ENCODE measurements at regions not wholly inside any gene's neighbourhood (a gene's known extent, or its start where the extent isn't known, plus 50 kb on each side); places are given as distances from the start of the nearest gene placed in this dataset.
A peak's percentile ranks its signal among the peaks of the same experiment; 100 is the strongest.

DNA sequence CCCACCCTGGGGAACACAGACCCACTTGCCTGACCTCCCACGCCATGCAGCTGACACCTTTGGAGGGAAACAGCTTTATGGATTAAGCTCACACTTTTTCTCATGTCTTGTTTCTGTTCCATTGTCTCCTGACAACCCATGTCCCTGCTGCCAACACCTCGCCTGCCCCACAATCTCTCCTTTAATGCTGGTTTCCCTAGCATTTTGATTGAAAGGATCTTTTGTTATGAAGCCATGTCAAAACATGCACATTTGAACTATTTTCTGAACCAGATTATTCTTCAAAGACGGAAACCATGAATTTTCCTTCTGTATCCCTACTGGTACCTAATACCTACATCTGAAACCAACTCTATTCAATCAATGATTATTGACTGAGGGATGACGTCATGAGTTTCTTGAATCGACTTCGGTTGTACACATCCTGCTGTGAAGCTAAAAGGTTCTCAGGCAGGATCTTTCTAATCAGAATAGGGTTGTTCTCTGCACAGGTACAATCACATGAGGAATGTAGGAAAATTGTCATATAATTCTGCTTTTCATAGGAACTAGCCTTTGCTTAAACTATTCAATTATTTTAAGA is 106.2 kb upstream of the NEBL start:
- TF ChIP-seq ATF7 (IDR thresholded peaks at IDR 0.05; ENCODE audit: low read depth) (0 out of 2 replicates have a peak, but pooled peaks have one; percentile 12), SMAD5 (IDR thresholded peaks at IDR 0.05; ENCODE audit: low read depth) (no peak)
- H3K27ac ChIP-seq (ENCODE audit: control insufficient read depth, insufficient read depth), result no peak overlapping the region
- H3K36me3 ChIP-seq (ENCODE audit: control insufficient read depth in 2 of 2, insufficient read depth in 2 of 2, low read length in 1 of 2), result no peaks in the 10 kb centered on the region
- in situ Hi-C loops (cut with MboI), result no loop called here
- SMC1A ChIA-PET (ENCODE audit: uncharacterized antibody, unreplicated experiment), result no interaction called here
- no peak for DNase-seq (ENCODE audit: low read depth, low spot score)
- H3K4me3 ChIP-seq, result no peak overlapping the region
- no peaks in the 10 kb centered on the region for H4K20me1 ChIP-seq (ENCODE audit: control insufficient read depth, insufficient read depth)
- ATAC-seq, result no peak
- H2AFZ ChIP-seq (ENCODE audit: control insufficient read depth, low read depth, low read length), result no peak overlapping the region
- no peaks in the 10 kb centered on the region for H3K79me2 ChIP-seq (ENCODE audit: control insufficient read depth, insufficient read depth, low read length)
- WGBS (ENCODE audit: insufficient coverage, insufficient replicate concordance, low lambda C conversion rate, missing lambda C conversion rate), result 39% methylated on average over 6 of the region's 6 CpGs
- H3K27me3 ChIP-seq (replicated peaks in 1 of 2; ENCODE audit: control insufficient read depth in 2 of 2, insufficient read depth in 2 of 2, low read length in 1 of 2), result no peaks in the 10 kb centered on the region
- RAD21 ChIA-PET (ENCODE audit: unreplicated experiment), result interaction anchor here (0.6 kb wide), 1 partner anchor 1069 kb away, joined by 3 read pairs; no protein-coding TSS in a partner anchor
- H3K4me1 ChIP-seq (ENCODE audit: control insufficient read depth, insufficient read depth, low read length), result no peaks in the 10 kb centered on the region
- intact Hi-C loops (cut with micrococcal nuclease; ENCODE audit: unreplicated experiment), result no loop called here
- FAIRE-seq, result no peak
- POLR2A ChIA-PET, result interaction anchor here (0.6 to 0.7 kb wide), 2 partner anchors 98 to 813 kb away, joined by 3 read pairs; no protein-coding TSS in a partner anchor
- H3K4me2 ChIP-seq (ENCODE audit: control insufficient read depth, insufficient read depth), result no peak overlapping the region
- no peaks in the 10 kb centered on the region for H3K9me3 ChIP-seq (replicated peaks; ENCODE audit: control insufficient read depth, insufficient read depth, low read length)
- CTCF ChIA-PET, result no interaction called here
- BruUV-seq (replicated peaks), result no TSS peak
- no peak overlapping the region for H3K9ac ChIP-seq (ENCODE audit: control insufficient read depth, insufficient read depth, low read length)

DNA sequence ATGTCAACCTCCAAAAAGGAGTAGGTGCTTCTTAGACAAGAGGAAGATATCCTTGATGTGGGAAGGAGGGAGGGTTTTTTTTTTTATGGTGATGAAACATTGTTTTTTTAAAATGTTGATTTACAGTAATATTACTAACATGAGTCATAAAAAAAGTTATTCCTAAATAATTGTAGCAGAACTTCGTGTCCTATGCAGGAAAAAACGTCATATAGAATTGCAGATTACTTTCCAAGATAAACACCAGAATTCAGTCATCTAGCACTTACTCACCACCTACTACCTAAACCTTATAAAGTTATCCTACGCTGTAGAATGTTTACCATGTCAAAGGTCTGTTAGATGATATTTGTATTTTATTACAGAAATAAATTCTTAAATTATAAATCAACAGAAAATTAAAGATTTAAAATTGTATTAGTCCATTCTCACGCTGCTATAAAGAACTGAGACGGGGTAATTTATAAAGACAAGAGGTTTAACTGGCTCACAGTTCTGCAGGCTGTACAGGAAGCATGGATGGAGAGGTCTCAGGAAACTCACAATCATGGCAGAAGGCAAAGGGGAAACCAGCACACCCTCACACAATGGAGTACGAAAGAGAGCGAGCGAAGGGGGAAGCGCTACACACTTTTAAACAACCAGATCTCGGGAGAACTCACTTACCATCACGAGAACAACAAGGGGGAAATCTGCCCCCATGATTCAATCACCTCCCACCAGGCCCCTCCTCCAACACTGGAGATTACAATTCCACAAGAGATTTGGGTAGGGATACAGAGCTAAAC is 105.2 kb upstream of the NEBL start:
- in situ Hi-C loops (cut with MboI), result no loop called here
- FAIRE-seq (no peak), DNase-seq (ENCODE audit: low read depth, low spot score) (no peak), ATAC-seq (no peak)
- ChIA-PET SMC1A (ENCODE audit: uncharacterized antibody, unreplicated experiment) (interaction anchor here (0.6 kb wide), 1 partner anchor 1073 kb away, joined by 4 read pairs; no protein-coding TSS in a partner anchor), RAD21 (ENCODE audit: unreplicated experiment) (no interaction called here), CTCF (interaction anchor here (1.3 kb wide), 1 partner anchor 18 kb away, joined by 3 read pairs; no protein-coding TSS in a partner anchor), POLR2A (no interaction called here)
- Histone ChIP-seq H3K27me3 (replicated peaks in 1 of 2; ENCODE audit: control insufficient read depth in 2 of 2, insufficient read depth in 2 of 2, low read length in 1 of 2) (no peaks in the 10 kb centered on the region), H3K79me2 (ENCODE audit: control insufficient read depth, insufficient read depth, low read length) (no peaks in the 10 kb centered on the region), H4K20me1 (ENCODE audit: control insufficient read depth, insufficient read depth) (no peaks in the 10 kb centered on the region), H2AFZ (ENCODE audit: control insufficient read depth, low read depth, low read length) (no peak overlapping the region), H3K27ac (ENCODE audit: control insufficient read depth, insufficient read depth) (no peak overlapping the region), H3K9ac (ENCODE audit: control insufficient read depth, insufficient read depth, low read length) (no peak overlapping the region), H3K4me3 (no peak overlapping the region), H3K9me3 (replicated peaks; ENCODE audit: control insufficient read depth, insufficient read depth, low read length) (no peaks in the 10 kb centered on the region), H3K36me3 (ENCODE audit: control insufficient read depth in 2 of 2, insufficient read depth in 2 of 2, low read length in 1 of 2) (no peaks in the 10 kb centered on the region), H3K4me2 (ENCODE audit: control insufficient read depth, insufficient read depth) (no peak overlapping the region), H3K4me1 (ENCODE audit: control insufficient read depth, insufficient read depth, low read length) (no peaks in the 10 kb centered on the region)
- 42% methylated on average over 11 of the region's 11 CpGs for WGBS (ENCODE audit: insufficient coverage, insufficient replicate concordance, low lambda C conversion rate, missing lambda C conversion rate)
- BruUV-seq (replicated peaks), result no TSS peak
- intact Hi-C loops (cut with micrococcal nuclease; ENCODE audit: unreplicated experiment), result no loop called here
- TF ChIP-seq ASH2L (IDR thresholded peaks at IDR 0.05; ENCODE audit: borderline replicate concordance, low read depth) (no peak), RBBP5 (conservative IDR thresholded peaks at IDR 0.05) (no peak), NFXL1 (IDR thresholded peaks at IDR 0.05; ENCODE audit: borderline replicate concordance) (no peak), SUPT20H (IDR thresholded peaks at IDR 0.05; ENCODE audit: borderline replicate concordance, control insufficient read depth, low read depth, low read length) (no peak), ATF7 (IDR thresholded peaks at IDR 0.05; ENCODE audit: low read depth) (no peak), NR2C2 (IDR thresholded peaks at IDR 0.05; ENCODE audit: borderline replicate concordance, control insufficient read depth, insufficient read length, low read depth) (no peak), NR2C1 (IDR thresholded peaks at IDR 0.05) (no peak), KLF5 (IDR thresholded peaks at IDR 0.05; ENCODE audit: partially characterized antibody) (no peak), ZNF384 (IDR thresholded peaks at IDR 0.05; ENCODE audit: borderline replicate concordance, low read depth, low read length) (no peak), NR2F1 (conservative IDR thresholded peaks at IDR 0.05) (no peak), SP1 (IDR thresholded peaks at IDR 0.05; ENCODE audit: low read depth, low read length) (no peak)
- TF ChIP-seq, protein P1, sequence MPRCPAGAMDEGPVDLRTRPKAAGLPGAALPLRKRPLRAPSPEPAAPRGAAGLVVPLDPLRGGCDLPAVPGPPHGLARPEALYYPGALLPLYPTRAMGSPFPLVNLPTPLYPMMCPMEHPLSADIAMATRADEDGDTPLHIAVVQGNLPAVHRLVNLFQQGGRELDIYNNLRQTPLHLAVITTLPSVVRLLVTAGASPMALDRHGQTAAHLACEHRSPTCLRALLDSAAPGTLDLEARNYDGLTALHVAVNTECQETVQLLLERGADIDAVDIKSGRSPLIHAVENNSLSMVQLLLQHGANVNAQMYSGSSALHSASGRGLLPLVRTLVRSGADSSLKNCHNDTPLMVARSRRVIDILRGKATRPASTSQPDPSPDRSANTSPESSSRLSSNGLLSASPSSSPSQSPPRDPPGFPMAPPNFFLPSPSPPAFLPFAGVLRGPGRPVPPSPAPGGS (IDR thresholded peaks at IDR 0.05; ENCODE audit: borderline replicate concordance, insufficient read depth, low read depth, low read length, poor library complexity, severe bottlenecking), result no peak
- TF ChIP-seq, protein P2, sequence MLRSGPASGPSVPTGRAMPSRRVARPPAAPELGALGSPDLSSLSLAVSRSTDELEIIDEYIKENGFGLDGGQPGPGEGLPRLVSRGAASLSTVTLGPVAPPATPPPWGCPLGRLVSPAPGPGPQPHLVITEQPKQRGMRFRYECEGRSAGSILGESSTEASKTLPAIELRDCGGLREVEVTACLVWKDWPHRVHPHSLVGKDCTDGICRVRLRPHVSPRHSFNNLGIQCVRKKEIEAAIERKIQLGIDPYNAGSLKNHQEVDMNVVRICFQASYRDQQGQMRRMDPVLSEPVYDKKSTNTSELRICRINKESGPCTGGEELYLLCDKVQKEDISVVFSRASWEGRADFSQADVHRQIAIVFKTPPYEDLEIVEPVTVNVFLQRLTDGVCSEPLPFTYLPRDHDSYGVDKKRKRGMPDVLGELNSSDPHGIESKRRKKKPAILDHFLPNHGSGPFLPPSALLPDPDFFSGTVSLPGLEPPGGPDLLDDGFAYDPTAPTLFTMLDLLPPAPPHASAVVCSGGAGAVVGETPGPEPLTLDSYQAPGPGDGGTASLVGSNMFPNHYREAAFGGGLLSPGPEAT (IDR thresholded peaks at IDR 0.05; ENCODE audit: low read depth), result no peak
